ENCODE measurements at regions not wholly inside any gene's neighbourhood (a gene's known extent, or its start where the extent isn't known, plus 50 kb on each side); places are given as distances from the start of the nearest gene placed in this dataset.

- no peak for TF ChIP-seq CTCF (conservative IDR thresholded peaks at IDR 0.05; ENCODE audit: low read depth, low read length)
- no peak for TF ChIP-seq EZH2 (IDR thresholded peaks at IDR 0.05; ENCODE audit: borderline replicate concordance, low read depth, low read length, poor library complexity, severe bottlenecking)
Measured at GRCh38 chr3:4928277-4928789, 50.9 kb upstream of the BHLHE40 start.
